ENCODE measurements at regions not wholly inside any gene's neighbourhood (a gene's known extent, or its start where the extent isn't known, plus 50 kb on each side); places are given as distances from the start of the nearest gene placed in this dataset.

DNA sequence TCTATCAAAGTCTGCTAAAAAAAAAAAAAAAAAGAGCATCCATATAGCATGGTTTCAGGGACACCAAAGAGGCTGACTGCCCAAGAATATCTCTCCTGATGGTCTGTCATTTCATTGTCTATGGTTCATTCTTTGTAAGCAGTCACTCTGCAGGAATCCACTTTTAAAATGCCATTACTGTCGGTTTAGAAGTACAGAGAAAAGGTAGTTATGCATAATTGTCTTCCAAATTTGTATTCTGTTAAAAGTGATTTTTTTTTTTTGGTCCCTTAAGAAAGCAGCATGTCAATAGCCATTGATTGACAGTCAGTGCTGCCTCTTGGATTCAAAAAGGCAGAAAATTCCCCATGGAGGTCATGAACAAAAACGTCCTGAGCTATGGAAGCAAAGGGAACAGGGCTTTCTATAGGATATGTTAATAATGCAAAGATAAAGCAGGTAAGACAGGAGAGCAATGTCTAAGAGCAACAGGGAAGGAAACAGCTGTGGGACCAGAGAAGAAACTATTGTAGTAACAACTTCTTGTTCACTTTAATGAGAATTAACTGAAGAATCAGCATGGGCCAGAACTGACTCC is 245.8 kb downstream of the TMX3 start:
- no peak for DNase-seq (ENCODE audit: low read depth, low spot score)
- H3K27ac ChIP-seq, result no peak overlapping the region

DNA sequence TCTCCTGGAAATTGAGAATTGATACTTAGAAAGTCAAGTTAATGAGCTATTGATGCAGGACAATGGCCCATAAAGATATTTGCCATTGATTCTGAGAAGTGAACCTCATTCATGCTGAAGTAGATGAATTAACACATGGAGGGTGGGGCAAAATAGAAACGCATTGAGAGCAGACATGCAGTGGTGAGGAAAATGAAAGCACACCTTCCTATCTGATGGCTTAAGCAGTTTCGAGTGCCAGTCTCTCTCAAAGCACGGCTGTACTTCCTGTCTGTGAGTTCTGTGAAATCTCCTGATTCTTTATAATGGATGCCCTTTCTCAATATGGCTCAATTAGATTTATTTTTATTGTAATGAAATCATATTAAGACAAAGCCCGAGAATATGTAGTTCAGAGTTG is 247.0 kb downstream of the TMX3 start:
- no peak for DNase-seq (ENCODE audit: low read depth, low spot score)
- H3K27ac ChIP-seq, result no peak overlapping the region

DNA sequence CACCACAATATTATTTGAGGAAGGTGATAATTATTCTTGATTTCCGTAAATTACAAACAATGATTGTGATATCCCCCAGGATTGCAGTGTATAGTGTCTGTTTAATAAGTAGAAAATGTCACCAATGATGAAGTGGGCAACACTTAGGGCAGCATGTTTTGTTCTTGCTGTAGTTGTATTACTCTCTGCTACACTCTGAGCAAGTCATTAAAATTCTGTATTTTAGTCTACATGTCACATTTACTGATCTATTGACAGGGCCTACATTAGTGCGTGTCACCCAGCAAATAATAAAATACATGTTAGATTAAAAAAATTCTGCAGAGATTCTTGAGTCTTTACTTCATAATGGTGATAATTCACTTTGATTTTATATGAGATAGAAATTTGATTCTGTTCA is 247.6 kb downstream of the TMX3 start:
- DNase-seq (ENCODE audit: low read depth, low spot score), result no peak
- H3K27ac ChIP-seq, result no peak overlapping the region

DNA sequence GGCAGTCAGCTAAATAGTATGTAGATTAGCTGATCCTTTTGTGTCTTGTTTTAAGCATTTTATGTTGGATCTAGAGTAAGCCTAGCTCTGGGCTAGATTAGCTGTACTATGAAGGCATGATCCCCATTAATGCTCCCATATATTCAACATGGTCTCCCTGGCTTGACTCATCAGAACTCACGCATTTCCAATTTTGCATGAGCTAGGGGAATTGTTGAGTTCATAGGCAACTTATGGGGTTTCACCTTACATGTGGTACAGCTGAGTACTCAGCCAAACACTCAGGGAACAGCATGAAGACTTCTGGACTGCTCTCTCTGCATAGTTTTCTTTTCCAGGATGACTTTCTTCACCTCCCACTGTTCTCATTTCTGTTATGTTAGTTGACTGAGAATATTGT is 248.2 kb downstream of the TMX3 start:
- DNase-seq (ENCODE audit: low read depth, low spot score), result no peak

DNA sequence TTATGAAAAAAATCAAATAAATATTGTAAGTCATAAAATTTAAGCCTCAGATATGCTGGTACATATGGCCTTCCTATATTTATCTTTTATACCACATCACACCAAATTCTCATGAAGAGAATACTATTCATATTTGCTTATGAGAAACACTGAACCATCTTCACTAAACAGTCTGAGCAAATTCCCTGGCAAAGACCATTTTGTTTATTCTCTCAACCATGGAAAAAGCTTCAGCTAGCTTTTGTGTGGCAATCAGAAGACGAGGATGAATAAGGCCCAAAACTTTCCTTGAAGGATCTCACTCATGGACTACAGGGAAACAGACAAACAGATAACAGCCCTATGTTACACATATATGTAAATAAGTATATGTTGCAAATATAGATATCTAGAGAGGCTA is 252.1 kb downstream of the TMX3 start:
- DNase-seq (ENCODE audit: low read depth, low spot score), result no peak
- no peak overlapping the region for H3K27ac ChIP-seq

More for the DNA sequence above, 248.2 kb downstream of the TMX3 start:
- no peak overlapping the region for H3K27ac ChIP-seq

DNA sequence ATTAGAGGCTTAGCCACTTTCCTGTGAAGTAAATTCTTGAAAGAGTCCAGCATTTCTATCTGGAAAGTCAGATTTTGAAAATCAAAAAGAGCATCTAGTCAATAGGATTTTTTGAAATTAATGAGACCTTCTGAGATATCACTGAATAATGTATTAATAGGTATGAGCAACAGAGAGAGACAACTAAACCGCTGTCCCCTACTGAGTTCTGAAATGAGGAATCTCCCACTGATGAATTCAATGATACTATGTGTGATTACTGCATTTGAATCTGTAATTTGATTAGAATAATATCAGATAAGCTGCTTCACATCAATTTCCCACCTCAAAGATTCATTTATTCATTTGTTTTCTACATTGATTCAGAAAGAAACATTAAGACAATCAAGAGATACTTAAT is 252.8 kb downstream of the TMX3 start:
- DNase-seq (ENCODE audit: low read depth, low spot score), result no peak
- H3K27ac ChIP-seq, result no peak overlapping the region

DNA sequence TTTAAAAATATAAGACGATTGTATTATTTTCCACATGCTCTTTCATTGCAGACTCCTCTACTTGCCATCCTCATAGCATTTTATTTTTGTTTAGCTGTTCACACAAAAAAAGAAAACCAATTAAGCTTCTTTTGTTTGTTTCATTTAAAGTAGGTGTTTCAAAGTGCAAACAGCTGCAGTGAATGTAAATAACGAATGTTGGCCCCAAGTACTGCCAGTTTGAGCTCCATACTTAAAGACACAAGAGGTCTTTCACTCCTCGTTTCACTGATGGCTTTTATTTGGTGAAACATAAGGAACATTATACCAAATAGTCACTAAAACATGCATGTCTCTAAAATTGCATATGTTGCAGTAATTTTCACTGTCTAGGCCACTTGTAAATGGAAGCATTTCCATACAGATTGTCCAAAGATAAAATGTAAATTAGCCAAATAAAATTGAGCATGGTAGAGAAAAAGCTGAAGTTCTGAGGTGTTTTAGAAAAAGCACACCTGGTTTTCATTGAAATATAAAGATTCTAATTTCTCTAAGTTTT is 253.4 kb downstream of the TMX3 start:
- DNase-seq (ENCODE audit: low read depth, low spot score), result no peak
- no peak overlapping the region for H3K27ac ChIP-seq

DNA sequence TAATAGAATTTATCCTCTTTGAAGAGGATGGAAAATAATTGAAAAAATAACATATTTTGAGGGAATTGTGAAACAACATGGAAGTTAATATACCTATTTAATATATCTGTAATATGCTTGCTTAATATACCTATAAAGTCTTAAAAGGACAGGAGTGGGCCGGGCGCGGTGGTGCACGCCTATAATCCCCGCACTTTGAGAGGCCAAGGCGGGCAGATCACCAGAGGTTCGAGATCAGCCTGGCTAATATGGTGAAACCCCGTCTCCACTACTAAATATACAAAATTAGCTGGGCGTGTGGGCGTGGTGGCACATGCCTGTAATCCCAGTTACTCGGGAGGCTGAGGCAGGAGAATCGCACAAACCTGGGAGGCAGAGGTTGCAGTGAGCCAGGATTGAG is 254.9 kb downstream of the TMX3 start:
- H3K27ac ChIP-seq, result no peak overlapping the region
- no peak for DNase-seq (ENCODE audit: low read depth, low spot score)

DNA sequence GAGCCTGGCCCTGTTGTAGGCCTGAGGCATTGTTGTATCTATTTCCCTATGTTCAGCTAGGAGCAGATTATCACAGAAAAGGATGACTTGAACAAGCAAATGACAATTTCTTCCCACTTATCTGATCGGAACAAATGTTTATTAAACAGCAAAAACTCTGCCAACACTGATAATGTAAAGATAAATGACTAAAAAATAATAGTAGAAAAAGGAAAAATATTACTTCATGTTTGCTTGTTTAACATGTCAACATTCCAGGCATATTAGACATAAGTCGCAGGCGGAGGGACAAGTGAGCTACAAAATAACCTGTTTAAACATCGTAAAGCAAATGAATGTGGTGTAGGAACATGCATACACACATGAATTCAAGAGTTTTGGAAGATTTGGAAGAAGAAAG is 257.9 kb downstream of the TMX3 start:
- no peak for DNase-seq (ENCODE audit: low read depth, low spot score)
- H3K27ac ChIP-seq, result no peak overlapping the region

DNA sequence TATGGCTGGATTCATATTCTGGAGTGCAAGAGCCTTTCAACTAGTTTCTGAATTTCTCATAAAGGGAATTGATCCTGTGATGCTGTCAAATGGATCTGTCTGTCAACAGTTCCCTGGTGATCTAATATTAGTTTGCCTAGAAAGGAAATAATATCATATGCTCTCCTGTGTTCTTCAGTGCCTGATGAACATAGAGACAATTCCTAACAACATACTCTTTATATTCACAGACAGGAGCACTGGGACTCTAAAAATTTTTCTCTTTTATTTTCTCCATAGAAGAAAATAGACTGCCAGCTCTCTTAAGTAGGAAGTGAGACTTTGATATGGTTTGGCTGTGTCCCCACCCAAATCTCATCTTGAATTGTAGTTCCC is 259.7 kb downstream of the TMX3 start:
- DNase-seq (ENCODE audit: low read depth, low spot score), result no peak
- no peak overlapping the region for H3K27ac ChIP-seq

DNA sequence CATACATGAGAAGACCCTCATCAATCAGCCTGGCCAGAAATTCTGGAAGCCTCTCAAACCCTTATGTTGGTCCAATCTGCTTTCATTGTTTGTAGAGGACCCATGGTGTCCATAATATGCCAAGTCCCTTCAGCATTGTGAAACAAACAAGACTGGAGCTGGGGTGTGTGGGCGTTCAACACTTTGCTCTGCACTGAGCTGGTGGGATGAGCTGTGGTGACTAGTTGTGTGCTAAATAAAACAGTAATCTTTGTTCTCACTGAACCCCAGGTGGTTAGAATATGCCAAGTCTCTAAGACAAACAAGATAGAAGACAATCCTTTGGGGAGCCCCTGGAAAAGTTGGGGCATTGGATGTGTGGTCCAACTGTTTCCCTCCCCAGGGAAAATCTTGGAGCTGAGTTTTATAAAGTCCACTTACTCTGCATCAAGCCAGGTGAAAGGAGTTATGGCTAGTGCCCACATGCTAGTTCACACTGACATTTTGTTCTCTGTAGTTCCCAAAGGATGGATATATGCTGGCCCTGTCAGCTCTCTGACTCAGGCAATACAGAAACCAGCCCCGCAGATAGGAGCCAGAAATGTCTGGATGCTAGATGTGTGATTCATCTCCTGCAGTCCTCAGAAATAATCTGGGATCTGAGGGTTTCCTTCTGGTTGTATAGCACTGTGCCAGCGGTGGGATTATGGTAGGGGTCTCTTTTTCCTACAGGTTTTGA is 260.2 kb downstream of the TMX3 start:
- DNase-seq (ENCODE audit: low read depth, low spot score), result no peak
- H3K27ac ChIP-seq, result no peak overlapping the region

DNA sequence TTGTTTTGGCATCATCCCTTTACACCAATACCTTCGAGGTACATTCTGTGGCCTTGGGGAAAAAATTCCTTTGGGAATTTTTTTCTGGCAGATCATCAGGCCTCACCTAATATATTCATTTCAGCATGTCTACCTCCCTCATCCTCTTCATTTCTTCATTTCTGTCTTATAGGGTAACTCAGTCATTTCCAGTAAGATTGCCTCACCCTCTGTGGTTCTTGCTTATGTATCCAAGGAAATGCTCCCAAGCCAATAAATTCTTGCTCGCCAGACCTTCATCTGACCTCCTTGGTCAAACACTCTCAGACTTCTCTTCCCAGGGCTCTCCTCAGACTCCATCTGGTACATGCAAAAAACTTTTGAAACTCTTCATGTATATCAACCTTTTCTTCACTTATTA is 265.6 kb downstream of the TMX3 start:
- H3K27ac ChIP-seq, result no peak overlapping the region
- no peak for DNase-seq (ENCODE audit: low read depth, low spot score)

DNA sequence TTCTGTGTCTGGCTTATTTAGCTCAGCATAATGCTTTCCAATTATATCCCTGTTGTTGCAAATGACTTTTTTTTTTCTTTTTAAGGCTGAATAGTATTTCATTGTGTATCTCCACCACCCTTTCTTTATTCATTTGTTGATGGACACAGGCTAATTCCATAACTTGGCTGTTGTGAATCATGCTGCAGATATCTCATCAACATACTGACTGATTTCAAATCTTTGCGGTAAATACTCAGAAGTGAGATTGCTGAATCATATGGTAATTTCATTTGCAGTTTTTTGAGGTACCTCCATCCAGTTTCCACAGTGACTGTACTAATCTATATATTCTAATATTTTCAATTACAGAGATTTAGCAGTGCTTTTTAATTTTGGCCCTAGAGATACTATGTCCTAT is 266.2 kb downstream of the TMX3 start:
- H3K27ac ChIP-seq, result no peak overlapping the region
- DNase-seq (ENCODE audit: low read depth, low spot score), result no peak

DNA sequence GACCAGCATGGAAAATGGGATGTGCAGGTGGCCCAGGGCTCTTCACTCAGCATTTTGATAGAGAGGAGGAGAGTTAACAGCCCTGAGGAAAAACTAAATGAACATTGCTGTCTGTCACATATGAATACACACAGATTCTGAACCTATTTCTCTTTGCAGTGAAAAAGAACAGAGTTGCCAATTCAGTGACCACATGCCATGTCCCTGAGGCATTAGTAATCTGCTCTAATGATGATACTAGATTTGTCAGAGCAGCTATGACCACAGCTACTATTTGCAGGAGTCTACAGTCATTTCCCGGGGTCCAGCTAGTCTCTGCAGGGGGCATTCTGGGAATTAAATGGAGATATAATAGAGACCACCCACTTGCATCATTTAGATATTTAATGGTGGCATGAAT is 267.6 kb downstream of the TMX3 start:
- H3K27ac ChIP-seq, result no peak overlapping the region
- no peak for DNase-seq (ENCODE audit: low read depth, low spot score)

DNA sequence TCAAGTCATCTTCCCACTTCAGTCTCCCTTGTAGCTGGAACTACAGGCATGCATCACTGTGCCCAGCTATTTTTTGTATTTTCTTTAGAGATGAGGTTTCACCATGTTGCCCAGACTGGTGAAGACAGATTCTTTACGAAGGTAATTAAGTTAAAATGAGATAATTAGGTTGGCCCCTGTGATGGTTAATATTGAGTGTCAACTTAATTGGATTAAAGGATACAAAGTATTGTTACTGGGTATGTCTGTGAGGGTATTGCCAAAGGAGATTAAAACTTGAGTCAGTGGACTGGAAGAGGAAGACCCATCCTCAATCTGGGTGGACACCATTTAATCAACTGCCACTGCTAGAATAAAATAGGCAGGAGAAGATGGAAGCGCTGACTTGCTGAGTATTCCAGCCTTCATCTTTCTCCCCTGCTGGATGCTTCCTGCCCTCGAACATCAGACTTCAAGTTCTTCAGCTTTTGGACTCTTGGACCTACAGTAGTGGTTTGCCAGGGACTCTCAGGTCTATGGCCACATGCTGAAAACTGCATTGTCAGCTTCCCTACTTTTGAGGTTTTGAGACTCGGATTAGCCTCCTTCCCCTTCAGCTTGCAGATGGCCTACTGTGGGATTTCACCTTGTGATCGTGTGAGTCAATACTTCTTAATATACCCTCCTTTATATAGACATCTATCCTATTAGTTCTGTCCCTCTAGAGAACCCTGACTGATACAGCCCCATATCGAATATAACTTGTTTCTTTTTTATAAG is 269.1 kb downstream of the TMX3 start:
- no peak for DNase-seq (ENCODE audit: low read depth, low spot score)
- no peak overlapping the region for H3K27ac ChIP-seq

DNA sequence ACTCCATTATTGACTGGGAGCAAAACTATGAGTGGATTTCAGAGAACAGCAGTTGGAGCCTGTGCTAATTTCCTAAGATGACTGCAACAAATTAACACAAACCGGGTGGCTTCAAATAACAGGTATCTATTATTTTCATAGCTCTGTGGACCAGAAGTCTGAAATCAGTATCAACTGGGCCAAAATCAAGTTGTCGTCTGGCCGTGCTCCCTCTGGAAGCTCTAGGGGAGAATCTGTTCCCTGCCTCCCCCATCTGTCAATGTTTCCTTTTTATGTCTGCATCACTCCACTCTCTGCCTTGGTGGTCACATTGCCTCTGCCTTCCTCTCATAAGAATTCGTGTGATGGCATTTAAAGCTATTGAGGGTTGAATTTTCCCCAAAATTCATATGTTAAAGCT is 269.8 kb downstream of the TMX3 start:
- H3K27ac ChIP-seq, result no peak overlapping the region
- DNase-seq (ENCODE audit: low read depth, low spot score), result no peak

DNA sequence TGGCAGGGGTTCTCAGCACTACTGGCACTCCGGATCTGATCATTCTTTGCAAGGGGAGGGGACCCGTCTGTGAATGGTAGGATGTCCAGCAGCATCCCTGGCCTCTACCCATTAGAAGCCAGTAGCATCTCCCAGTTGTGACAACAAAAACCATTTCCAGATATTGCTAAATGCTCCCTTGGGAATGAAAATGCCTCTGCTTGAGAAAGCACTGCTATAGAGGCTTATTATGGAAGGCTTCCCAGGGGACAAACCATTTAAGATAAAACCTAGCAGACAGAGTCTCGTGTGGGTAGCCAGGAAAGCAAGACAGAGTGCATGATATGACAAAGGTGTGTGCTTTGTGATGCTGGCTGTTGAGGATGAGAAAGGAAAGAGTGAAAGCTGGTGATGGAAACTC is 273.7 kb downstream of the TMX3 start:
- H3K27ac ChIP-seq, result no peak overlapping the region
- no peak for DNase-seq (ENCODE audit: low read depth, low spot score)

DNA sequence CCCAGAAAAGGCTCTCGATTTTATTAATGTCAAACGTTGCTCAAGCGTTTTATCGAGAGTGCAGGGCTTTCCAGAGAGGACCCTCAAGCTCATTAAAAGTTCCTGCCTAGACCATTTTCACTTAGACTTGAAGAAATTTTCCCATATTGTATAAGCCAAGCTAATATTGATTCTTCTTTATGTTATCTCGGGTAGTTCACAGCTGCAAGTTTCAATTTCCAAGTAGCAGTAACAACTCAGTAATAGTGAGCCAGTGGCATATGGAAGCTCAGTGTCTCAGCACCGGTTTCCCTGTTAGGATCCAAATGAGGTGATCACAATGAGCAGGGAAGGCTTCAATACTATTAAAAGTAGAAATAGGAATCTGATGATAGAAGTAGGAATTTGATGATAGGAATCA is 274.5 kb downstream of the TMX3 start:
- DNase-seq (ENCODE audit: low read depth, low spot score), result no peak
- no peak overlapping the region for H3K27ac ChIP-seq

DNA sequence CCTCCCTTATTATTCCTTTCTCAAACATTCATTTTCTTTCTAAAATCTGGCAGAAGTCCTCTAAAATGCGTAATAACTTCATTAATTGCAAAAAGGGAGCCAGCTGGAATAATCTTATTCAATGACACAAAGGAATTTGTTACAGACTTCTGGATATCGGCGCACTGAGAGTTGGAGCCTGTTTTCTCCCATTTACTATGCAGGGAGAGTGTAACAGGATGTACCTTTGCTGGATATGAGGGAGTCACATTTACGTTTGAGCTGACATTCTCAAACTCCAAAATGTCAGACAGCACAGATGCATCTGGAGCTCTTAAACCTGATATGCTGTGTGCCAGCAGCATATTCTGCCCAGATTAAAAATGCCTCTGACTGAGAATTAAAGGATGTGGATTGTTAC is 275.3 kb downstream of the TMX3 start:
- no peak overlapping the region for H3K27ac ChIP-seq
- no peak for DNase-seq (ENCODE audit: low read depth, low spot score)

DNA sequence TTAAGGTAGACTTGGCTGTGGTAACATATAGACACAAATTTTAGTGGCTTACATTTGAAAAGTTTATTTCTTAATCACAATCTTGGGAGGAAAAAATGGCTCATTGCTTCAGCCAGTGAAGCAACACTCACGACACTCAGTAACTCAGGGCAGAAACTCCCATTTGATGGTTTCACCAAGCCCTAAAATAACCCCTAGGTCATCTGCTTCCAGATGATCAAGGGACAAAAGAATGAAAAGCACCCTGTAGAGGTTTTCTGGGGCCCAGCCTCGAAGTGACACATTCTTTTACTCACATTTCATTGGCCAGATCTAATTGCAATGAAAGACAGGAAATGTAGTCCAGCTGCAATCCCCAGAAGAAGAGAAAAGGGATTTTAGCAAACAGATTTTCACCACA is 275.9 kb downstream of the TMX3 start:
- H3K27ac ChIP-seq, result peak overlapping the region; percentile 32
- DNase-seq (ENCODE audit: low read depth, low spot score), result no peak

DNA sequence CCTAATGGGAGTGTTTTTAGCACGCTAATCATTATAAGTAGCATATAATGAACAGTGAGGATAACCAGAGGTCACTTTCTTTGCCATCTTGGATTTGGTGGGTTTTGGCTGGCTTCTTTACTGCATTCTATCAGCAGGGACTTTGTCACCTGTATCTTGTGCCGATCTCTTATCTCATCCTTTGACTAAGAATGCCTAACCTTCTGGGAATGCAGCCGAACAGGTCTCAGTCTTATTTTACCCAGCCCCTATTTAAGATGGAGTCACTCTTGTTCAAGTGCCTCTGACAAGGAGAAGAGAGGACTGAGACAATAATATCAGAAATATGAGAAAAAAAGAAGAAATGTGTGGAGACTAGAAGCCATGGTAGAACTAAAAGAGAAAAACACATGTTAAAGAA is 276.4 kb downstream of the TMX3 start:
- peak overlapping the region; percentile 32 for H3K27ac ChIP-seq
- no peak for DNase-seq (ENCODE audit: low read depth, low spot score)

DNA sequence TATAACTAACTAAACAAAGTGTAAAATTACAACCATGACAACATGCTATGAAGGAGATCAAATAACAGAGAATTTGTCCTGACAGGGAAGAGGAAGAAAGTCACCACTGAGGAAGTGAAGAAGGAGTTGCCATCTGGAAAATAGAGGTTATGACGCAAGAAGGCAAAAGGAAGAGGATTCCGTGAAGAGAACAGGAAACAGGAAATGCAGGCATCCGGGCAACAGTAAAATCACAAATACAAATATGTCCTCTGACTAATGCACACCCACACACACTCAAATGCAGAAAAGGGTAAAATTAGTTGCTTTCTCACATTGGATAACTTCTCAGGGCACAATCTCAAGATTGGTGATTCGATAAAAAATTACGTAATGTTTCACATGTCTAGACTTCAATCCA is 278.4 kb downstream of the TMX3 start:
- H3K27ac ChIP-seq, result peak overlapping the region; percentile 60
- DNase-seq (ENCODE audit: low read depth, low spot score), result no peak
